ENCODE measurements at regions not wholly inside any gene's neighbourhood (a gene's known extent, or its start where the extent isn't known, plus 50 kb on each side); places are given as distances from the start of the nearest gene placed in this dataset.

GRCh38 chr4:136203199-136203598 is 1329.1 kb downstream of the PCDH18 start:
- no peak for DNase-seq

- DNase-seq = no peak
Measured at GRCh38 chr4:136198358-136198757, 1333.9 kb downstream of the PCDH18 start.

- DNase-seq = no peak
Measured at GRCh38 chr4:136194962-136195361, 1337.3 kb downstream of the PCDH18 start.

- DNase-seq = no peak
Measured at GRCh38 chr4:136186650-136187049, 1345.6 kb downstream of the PCDH18 start.

GRCh38 chr4:136183513-136183912 is 1348.8 kb downstream of the PCDH18 start:
- DNase-seq = no peak

GRCh38 chr4:136156947-136157346 is 1375.3 kb downstream of the PCDH18 start:
- DNase-seq = no peak

- no peak for DNase-seq
Measured at GRCh38 chr4:136150046-136150445, 1382.2 kb downstream of the PCDH18 start.

GRCh38 chr4:136136601-136137000 is 1395.7 kb downstream of the PCDH18 start:
- DNase-seq = peak; percentile 47

- no peak for DNase-seq
Measured at GRCh38 chr4:136124251-136124745, 1408.0 kb downstream of the PCDH18 start.

GRCh38 chr4:136121426-136121825 is 1410.9 kb downstream of the PCDH18 start:
- no peak for DNase-seq

GRCh38 chr4:136113921-136114320 is 1418.4 kb downstream of the PCDH18 start:
- no peak for DNase-seq

GRCh38 chr4:136112116-136112515 is 1420.2 kb downstream of the PCDH18 start:
- no peak for DNase-seq

GRCh38 chr4:136106753-136107152 is 1425.5 kb downstream of the PCDH18 start:
- no peak for DNase-seq

- DNase-seq = no peak
Measured at GRCh38 chr4:136103616-136104015, 1428.7 kb downstream of the PCDH18 start.

GRCh38 chr4:136097676-136098075 is 1434.6 kb downstream of the PCDH18 start:
- DNase-seq = no peak

GRCh38 chr4:136088211-136088867 is 1444.0 kb downstream of the PCDH18 start:
- DNase-seq = no peak

GRCh38 chr4:136078976-136079375 is 1453.3 kb downstream of the PCDH18 start:
- no peak for DNase-seq

GRCh38 chr4:136056748-136057147 is 1475.5 kb downstream of the PCDH18 start:
- no peak for DNase-seq

GRCh38 chr4:136055360-136055759 is 1476.9 kb downstream of the PCDH18 start:
- no peak for DNase-seq

- no peak for DNase-seq
Measured at GRCh38 chr4:136036744-136037143, 1495.5 kb downstream of the PCDH18 start.

GRCh38 chr4:136032391-136032790 is 1499.9 kb downstream of the PCDH18 start:
- no peak for DNase-seq

- no peak for DNase-seq
Measured at GRCh38 chr4:136025540-136025939, 1506.8 kb downstream of the PCDH18 start.

- no peak for DNase-seq
Measured at GRCh38 chr4:136017556-136017955, 1514.7 kb downstream of the PCDH18 start.

GRCh38 chr4:136012220-136012619 is 1520.1 kb downstream of the PCDH18 start:
- no peak for DNase-seq

- no peak for DNase-seq
Measured at GRCh38 chr4:136009258-136009832, 1522.9 kb downstream of the PCDH18 start.
